ENCODE measurements at regions not wholly inside any gene's neighbourhood (a gene's known extent, or its start where the extent isn't known, plus 50 kb on each side); places are given as distances from the start of the nearest gene placed in this dataset.

- no peaks in the 10 kb centered on the region for H3K4me1 Mint-ChIP-seq (ENCODE audit: insufficient read depth, unreplicated experiment)
- no peak for TF ChIP-seq CTCF (IDR thresholded peaks at IDR 0.05; ENCODE audit: unreplicated experiment)
- ChIA-PET POLR2A (no interaction called here), CTCF (interaction anchor here (0.7 kb wide), 1 partner anchor 582 kb away, joined by 3 read pairs; no protein-coding TSS in a partner anchor)
- H3K36me3 Mint-ChIP-seq (ENCODE audit: insufficient read depth, unreplicated experiment), result no peaks in the 10 kb centered on the region
- no TSS peak for BruUV-seq (replicated peaks)
- no peaks in the 10 kb centered on the region for H3K9me3 Mint-ChIP-seq (ENCODE audit: unreplicated experiment)
- intact Hi-C loops (cut with micrococcal nuclease), result no loop called here
- DNase-seq (ENCODE audit: unreplicated experiment), result no peak
- no peak overlapping the region for H3K4me3 Mint-ChIP-seq (ENCODE audit: unreplicated experiment)
- H3K27me3 Mint-ChIP-seq (ENCODE audit: insufficient read depth, unreplicated experiment), result peaks cover 47% of the 10 kb centered on the region
- H3K27ac Mint-ChIP-seq (ENCODE audit: low read depth, unreplicated experiment), result no peak overlapping the region
These were observed 247.9 kb upstream of the GALNTL6 start for GRCh38 chr4:171565130-171565788.

GRCh38 chr4:171561419-171561818 lies 251.8 kb upstream of the GALNTL6 start:
- ChIA-PET POLR2A (no interaction called here), CTCF (no interaction called here)
- no peak for DNase-seq (ENCODE audit: unreplicated experiment)
- Mint-ChIP-seq H3K36me3 (ENCODE audit: insufficient read depth, unreplicated experiment) (no peaks in the 10 kb centered on the region), H3K4me3 (ENCODE audit: unreplicated experiment) (no peak overlapping the region), H3K4me1 (ENCODE audit: insufficient read depth, unreplicated experiment) (no peaks in the 10 kb centered on the region), H3K9me3 (ENCODE audit: unreplicated experiment) (no peaks in the 10 kb centered on the region), H3K27ac (ENCODE audit: low read depth, unreplicated experiment) (no peak overlapping the region), H3K27me3 (ENCODE audit: insufficient read depth, unreplicated experiment) (peaks cover 54% of the 10 kb centered on the region)
- no peak for TF ChIP-seq CTCF (IDR thresholded peaks at IDR 0.05; ENCODE audit: unreplicated experiment)
- BruUV-seq (replicated peaks), result no TSS peak
- intact Hi-C loops (cut with micrococcal nuclease), result no loop called here

- intact Hi-C loops (cut with micrococcal nuclease), result no loop called here
These were observed 259.2 kb upstream of the GALNTL6 start for GRCh38 chr4:171553961-171554360.

GRCh38 chr4:171542640-171543039 lies 270.6 kb upstream of the GALNTL6 start:
- DNase-seq (ENCODE audit: unreplicated experiment), result no peak
- Mint-ChIP-seq H3K4me3 (ENCODE audit: unreplicated experiment) (no peak overlapping the region), H3K4me1 (ENCODE audit: insufficient read depth, unreplicated experiment) (no peaks in the 10 kb centered on the region), H3K27ac (ENCODE audit: low read depth, unreplicated experiment) (no peak overlapping the region), H3K9me3 (ENCODE audit: unreplicated experiment) (peaks cover 7% of the 10 kb centered on the region), H3K27me3 (ENCODE audit: insufficient read depth, unreplicated experiment) (no peaks in the 10 kb centered on the region), H3K36me3 (ENCODE audit: insufficient read depth, unreplicated experiment) (no peaks in the 10 kb centered on the region)
- ChIA-PET POLR2A (no interaction called here), CTCF (interaction anchor here (1.0 kb wide), 1 partner anchor 8 kb away, joined by 3 read pairs; no protein-coding TSS in a partner anchor)
- intact Hi-C loops (cut with micrococcal nuclease), result no loop called here
- BruUV-seq (replicated peaks), result no TSS peak
- TF ChIP-seq CTCF (IDR thresholded peaks at IDR 0.05; ENCODE audit: unreplicated experiment), result no peak

More at GRCh38 chr4:171553961-171554360, 259.2 kb upstream of the GALNTL6 start:
- BruUV-seq (replicated peaks), result no TSS peak
- ChIA-PET POLR2A (no interaction called here), CTCF (interaction anchor here (0.6 kb wide), 1 partner anchor 43 kb away, joined by 3 read pairs; no protein-coding TSS in a partner anchor)
- Mint-ChIP-seq H3K36me3 (ENCODE audit: insufficient read depth, unreplicated experiment) (no peaks in the 10 kb centered on the region), H3K9me3 (ENCODE audit: unreplicated experiment) (no peaks in the 10 kb centered on the region), H3K4me1 (ENCODE audit: insufficient read depth, unreplicated experiment) (no peaks in the 10 kb centered on the region), H3K4me3 (ENCODE audit: unreplicated experiment) (no peak overlapping the region), H3K27ac (ENCODE audit: low read depth, unreplicated experiment) (no peak overlapping the region), H3K27me3 (ENCODE audit: insufficient read depth, unreplicated experiment) (peaks cover 30% of the 10 kb centered on the region)
- no peak for TF ChIP-seq CTCF (IDR thresholded peaks at IDR 0.05; ENCODE audit: unreplicated experiment)
- no peak for DNase-seq (ENCODE audit: unreplicated experiment)
